Right lobe of liver (tissue), 6 donors: ENCODE measurements at regions not wholly inside any gene's neighbourhood (a gene's known extent, or its start where the extent isn't known, plus 50 kb on each side); places are given as distances from the start of the nearest gene placed in this dataset.

Source experiments
- ATAC-seq, 4 donors: fragments of 200-7000 bp; cut with Tn5 transposase; one replicate each; pipeline ENCODE4 v1.9.1; 2020; ENCODE audit warnings: mild to moderate bottlenecking in 4 of 4, moderate library complexity in 4 of 4
- DNase-seq, 3 donors: peaks; one replicate each; pipeline ENCODE4 v3.0.0-alpha.2; 2020
- H3K27ac ChIP-seq, 3 donors: fragments of 200-600 bp; one replicate each; pipeline ENCODE4 v1.8.0; 2022
- H3K27me3 ChIP-seq, 2 donors: fragments of 200-600 bp; one replicate each; pipeline ENCODE4 v1.8.0; 2022
- H3K36me3 ChIP-seq, 4 donors: fragments of 200-600 bp; sonication (generic) in 1 of 4; one replicate each; pipeline versions ENCODE4 v1.5.1 to v1.8.0; 2017 to 2022; ENCODE audit warnings: control low read depth in 1 of 4
- H3K4me1 ChIP-seq, 4 donors: fragments of 200-600 bp; sonication (generic) in 1 of 4; one replicate each; pipeline versions ENCODE4 v1.5.1 to v1.8.0; 2017 to 2022; ENCODE audit warnings: control low read depth in 1 of 4
- H3K4me3 ChIP-seq, 3 donors: fragments of 200-600 bp; one replicate each; pipeline ENCODE4 v1.8.0; 2022
- H3K9me3 ChIP-seq, 4 donors: fragments of 200-600 bp; sonication (generic) in 1 of 4; one replicate each; pipeline versions ENCODE4 v1.5.1 to v1.8.0; 2017 to 2022; ENCODE audit warnings: control low read depth in 1 of 4
- POLR2A ChIP-seq: fragments of 450-650 bp; IDR thresholded peaks from one replicate; pipeline ENCODE4 v1.6.1; 2017; ENCODE audit warnings: antibody characterized with exemption, mild to moderate bottlenecking
- WGBS: methylation state at CpG from one replicate; pipeline ENCODE4 v1.1.6; 2018; ENCODE audit warnings: low coverage, low lambda C conversion rate; ENCODE audit not compliant: insufficient coverage; ENCODE audit errors: missing lambda C conversion rate; 5-methylcytosine and 5-hydroxymethylcytosine counted together
- intact Hi-C, 2 donors: fragments of 100-400 bp; cut with DNase I; formaldehyde crosslinking; loops; one replicate each; pipeline versions ENCODE4 v1.11.2 to v1.14.1; 2022
- TF ChIP-seq, protein P1 (sequence below), 4 donors: fragments of 200-600 bp in 3 of 4; fragments of 450-650 bp in 1 of 4; IDR thresholded peaks; one replicate each; pipeline versions ENCODE4 v1.5.1 to v1.8.0; 2016 to 2022; ENCODE audit warnings: antibody characterized with exemption in 4 of 4, mild to moderate bottlenecking in 2 of 4
- donor health status: DM: no; HTN: yes; CAD: no.
- donor health status: DM: no; HTN: no; CAD: no.
- donor health status: DM: no; HTN: no; CAD: no.
- donor health status: DM: no; HTN: yes; CAD: no.
- donor health status: DM: no; HTN: yes; CAD: no.

DNA sequence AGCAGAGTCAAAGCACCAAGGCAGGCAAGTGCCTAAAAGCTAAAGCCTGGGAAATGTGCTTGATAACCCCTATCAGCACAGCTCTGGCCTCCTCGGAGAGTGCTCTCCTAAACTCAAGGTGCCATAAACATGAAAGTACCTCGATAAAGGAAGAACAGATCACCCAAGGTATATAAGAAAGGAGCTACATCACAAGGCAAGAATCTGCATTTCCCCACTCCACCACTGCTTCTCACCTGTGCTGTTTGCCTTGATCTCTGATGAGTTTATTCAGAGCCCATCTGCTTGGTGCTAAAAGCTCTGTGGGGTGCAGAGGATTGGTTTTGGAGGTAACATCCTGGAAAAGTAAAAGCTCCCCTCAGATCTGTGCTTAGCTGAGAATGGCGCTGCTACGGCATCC is 449.5 kb upstream of the CDH5 start:
- intact Hi-C loops, result no loop called here
- no peak overlapping the region for H3K27ac ChIP-seq
- H3K9me3 ChIP-seq, result no peaks in the 10 kb centered on the region
- H3K4me1 ChIP-seq, result no peaks in the 10 kb centered on the region
- DNase-seq, result no peak
- H3K36me3 ChIP-seq, result no peaks in the 10 kb centered on the region
- no peak overlapping the region for H3K4me3 ChIP-seq
- 6% methylated on average over 2 of the region's 4 CpGs for WGBS
- no peaks in the 10 kb centered on the region for H3K27me3 ChIP-seq
- no peak for ATAC-seq
- TF ChIP-seq POLR2A, result no peak
- TF ChIP-seq, protein P1, sequence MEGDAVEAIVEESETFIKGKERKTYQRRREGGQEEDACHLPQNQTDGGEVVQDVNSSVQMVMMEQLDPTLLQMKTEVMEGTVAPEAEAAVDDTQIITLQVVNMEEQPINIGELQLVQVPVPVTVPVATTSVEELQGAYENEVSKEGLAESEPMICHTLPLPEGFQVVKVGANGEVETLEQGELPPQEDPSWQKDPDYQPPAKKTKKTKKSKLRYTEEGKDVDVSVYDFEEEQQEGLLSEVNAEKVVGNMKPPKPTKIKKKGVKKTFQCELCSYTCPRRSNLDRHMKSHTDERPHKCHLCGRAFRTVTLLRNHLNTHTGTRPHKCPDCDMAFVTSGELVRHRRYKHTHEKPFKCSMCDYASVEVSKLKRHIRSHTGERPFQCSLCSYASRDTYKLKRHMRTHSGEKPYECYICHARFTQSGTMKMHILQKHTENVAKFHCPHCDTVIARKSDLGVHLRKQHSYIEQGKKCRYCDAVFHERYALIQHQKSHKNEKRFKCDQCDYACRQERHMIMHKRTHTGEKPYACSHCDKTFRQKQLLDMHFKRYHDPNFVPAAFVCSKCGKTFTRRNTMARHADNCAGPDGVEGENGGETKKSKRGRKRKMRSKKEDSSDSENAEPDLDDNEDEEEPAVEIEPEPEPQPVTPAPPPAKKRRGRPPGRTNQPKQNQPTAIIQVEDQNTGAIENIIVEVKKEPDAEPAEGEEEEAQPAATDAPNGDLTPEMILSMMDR (IDR thresholded peaks at IDR 0.05), result no peak

DNA sequence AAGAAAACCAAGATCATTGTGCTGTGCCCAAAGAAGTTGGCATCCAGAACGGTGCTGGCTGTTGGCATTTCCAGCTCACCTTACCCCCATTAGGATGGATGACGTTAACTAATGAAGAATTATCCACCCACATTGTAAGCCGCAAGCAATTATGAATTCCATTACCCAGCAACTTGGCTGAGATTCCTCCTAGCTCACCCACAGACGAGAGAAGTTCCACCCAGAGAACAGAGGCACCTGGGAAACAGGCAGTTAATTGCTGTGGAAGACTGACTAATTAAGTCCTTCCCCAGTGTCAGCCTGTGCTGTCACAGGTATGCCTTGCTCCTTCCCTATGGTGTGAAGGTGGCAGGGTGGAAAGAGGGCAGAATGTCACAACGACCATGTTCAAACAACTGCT is 456.2 kb upstream of the CDH5 start:
- Histone ChIP-seq H3K9me3 (no peaks in the 10 kb centered on the region), H3K4me1 (peaks cover 0 to 8% (median 2%) of the 10 kb centered on the region in 4 donors), H3K36me3 (no peaks in the 10 kb centered on the region), H3K27me3 (no peaks in the 10 kb centered on the region), H3K27ac (no peak overlapping the region), H3K4me3 (no peak overlapping the region)
- ATAC-seq (no peak), DNase-seq (no peak)
- intact Hi-C loops, result no loop called here
- WGBS, result 50% methylated on average over 2 of the region's 5 CpGs
- TF ChIP-seq, protein P1 (IDR thresholded peaks at IDR 0.05), result no peak
- TF ChIP-seq POLR2A, result no peak

DNA sequence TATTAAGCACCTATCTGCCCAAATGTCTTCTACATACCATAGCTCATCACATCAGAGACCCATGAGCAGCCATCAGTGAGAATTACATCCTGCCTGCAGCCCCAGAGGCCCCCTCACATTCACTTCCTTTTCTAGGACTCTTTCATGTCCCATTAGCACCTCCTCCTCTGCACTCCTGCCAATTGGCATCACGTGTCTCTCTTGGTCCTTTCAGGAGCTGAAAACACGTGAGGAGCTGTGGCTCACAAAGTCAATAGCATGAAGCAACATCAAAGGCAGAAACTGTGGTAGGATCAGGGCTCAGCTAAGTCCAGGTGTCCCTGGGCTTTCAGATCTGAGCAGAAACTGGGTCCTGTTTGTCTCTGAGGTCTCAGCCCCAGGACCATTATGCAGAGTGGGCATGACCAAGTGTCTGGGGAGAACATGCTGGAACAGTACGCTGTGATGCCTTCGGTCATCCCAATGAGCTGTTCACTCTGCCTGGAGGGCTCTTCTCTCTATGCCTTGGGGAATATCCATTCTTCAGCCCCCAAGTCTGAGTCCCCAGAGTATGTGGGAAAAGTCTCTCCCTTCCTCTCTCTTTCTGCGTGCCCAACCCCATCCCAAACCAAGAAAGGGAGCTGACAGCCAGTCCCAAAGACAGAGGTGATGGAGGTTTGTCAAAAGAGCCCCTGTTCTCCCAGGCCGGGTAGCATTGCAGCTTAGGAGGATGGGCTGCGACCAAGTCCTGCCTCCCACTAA is 457.0 kb upstream of the CDH5 start:
- Histone ChIP-seq H3K4me1 (peaks cover 0 to 8% (median 2%) of the 10 kb centered on the region in 4 donors), H3K27me3 (no peaks in the 10 kb centered on the region), H3K36me3 (no peaks in the 10 kb centered on the region), H3K9me3 (no peaks in the 10 kb centered on the region), H3K27ac (peak overlapping the region in 1 of 3 donors; percentile 33), H3K4me3 (no peak overlapping the region)
- TF ChIP-seq POLR2A, result no peak
- TF ChIP-seq, protein P1 (IDR thresholded peaks at IDR 0.05), result no peak
- ATAC-seq (peak; percentile 55 to 96 (median 86)), DNase-seq (peak; percentile 51 to 80 (median 80))
- 23% methylated on average over 4 of the region's 7 CpGs for WGBS
- intact Hi-C loops, result no loop called here

DNA sequence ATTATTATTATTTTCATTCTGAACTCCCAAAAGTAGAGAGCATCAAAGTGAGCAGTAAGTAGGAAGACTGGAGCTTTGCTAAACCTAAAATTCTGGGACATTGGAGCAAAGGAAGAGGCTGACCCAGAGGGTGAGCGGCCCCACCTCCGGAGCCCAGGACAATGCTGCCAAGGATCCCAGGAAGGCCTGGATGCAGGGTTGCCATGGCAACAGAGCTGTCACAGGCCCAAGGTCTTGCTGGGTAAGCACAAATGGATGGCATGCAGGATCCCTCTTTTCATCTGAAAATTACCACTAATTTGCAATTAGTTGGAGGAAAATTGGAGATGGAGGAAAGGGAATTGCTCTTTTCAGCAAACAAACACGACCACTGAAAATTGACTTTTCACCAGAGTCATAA is 457.9 kb upstream of the CDH5 start:
- Histone ChIP-seq H3K4me1 (peaks cover 0 to 8% (median 2%) of the 10 kb centered on the region in 4 donors), H3K27ac (no peak overlapping the region), H3K27me3 (no peaks in the 10 kb centered on the region), H3K9me3 (no peaks in the 10 kb centered on the region), H3K36me3 (no peaks in the 10 kb centered on the region), H3K4me3 (no peak overlapping the region)
- DNase-seq (no peak), ATAC-seq (no peak)
- TF ChIP-seq, protein P1 (IDR thresholded peaks at IDR 0.05), result no peak
- no peak for TF ChIP-seq POLR2A
- 55% methylated on average over 2 of the region's 3 CpGs for WGBS
- intact Hi-C loops, result no loop called here
